ENCODE measurements at regions not wholly inside any gene's neighbourhood (a gene's known extent, or its start where the extent isn't known, plus 50 kb on each side); places are given as distances from the start of the nearest gene placed in this dataset.
A peak's percentile ranks its signal among the peaks of the same experiment; 100 is the strongest.

DNA sequence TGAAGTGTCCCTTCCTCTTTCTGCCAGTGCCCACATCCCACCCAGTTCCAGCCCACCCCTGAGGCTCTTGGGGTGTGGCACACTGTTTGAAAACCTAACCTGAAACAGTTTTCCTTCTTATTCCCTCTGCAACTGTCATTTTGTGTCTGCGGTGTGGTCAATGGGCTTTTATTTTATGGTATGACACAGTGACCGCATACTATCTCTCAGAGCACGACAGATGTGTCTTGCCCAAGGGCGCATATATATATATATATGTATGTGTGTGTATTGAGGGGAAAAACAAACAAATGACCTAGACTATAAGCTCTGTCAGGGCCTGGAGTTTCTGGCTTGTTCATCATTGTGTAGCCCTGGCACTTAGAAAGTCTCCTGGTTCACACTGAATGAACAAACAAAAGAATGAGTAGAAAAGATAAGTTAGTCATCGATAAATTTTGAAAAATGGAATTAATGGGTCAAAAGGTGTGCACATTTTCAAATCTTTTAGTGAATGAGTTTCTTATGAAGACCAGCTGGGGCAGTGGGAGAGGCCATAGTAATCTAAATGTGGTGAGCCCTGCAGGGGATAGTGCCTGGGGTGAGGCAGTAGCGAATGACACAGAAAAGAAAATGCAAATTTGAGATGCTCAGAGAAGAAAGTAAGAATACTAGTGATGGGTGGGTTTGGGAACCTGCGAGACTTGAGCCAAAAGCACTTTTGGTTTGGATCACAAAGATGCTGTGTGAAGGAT, 198.4 kb downstream of the SNX10 start:
- no peak for DNase-seq

DNA sequence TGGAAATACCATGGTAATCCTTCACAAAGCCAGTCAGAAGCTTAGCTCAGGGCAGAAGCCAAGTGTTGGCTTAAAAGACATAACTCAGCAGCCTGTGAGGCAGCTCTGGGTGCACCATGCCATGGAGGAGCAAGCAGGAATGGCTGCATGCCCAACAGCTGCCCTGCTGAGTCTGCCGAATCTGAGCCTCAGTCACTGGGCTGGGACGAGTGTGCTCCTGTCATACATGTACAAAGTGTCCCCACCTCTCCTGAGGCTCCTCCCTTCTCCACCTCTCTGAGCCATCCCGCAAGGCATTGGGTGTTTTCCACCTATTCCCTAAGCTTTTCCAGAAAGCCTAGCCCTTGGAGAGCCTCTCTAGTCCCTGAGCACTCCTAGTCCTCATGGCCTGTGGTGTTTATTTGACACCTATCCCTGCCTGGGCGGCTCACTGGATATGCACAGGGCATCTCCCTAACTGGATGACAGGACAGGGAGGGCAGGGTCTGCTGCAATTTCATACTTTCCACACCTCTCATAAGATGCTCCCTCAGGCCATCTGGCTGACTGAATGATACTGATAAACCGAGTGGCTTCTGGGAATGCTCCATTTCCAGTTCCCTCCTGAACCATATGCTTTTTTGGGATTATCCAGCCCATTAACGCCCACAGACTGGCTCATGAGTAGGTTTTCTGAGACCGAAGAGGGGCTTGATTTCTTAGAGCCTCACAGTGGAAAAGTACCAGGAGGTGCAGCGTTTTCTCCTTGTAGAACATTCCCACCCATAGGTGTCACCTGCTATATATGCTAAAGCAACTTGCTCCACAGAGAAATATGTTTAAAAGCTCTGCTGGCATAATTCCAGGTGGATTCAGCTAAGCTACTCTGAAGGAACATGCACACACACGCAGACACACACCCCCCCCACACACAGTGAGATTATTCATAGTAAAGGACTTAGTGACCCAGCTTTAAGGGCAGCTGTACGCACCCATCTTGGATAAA, 199.3 kb downstream of the SNX10 start:
- no peak for DNase-seq

DNA sequence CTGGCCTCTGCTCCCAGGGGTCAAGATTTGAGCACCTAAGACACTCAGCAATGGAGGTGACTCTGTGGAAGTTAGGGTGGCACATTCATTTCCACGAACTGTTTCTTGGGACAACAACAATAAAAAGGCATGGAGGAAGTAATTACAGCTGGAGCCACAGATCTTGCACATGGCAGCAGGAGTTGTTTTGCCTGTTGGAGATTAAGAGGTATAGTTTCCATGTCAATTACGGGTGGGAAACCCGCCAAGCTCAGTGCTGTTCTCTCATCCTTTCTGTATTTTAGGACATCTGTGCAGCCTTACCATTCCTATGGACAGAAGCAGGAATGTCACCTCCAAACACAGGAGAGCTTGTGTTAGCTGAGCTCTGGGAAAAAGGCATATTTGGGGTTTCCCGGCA, 201.2 kb downstream of the SNX10 start:
- DNase-seq, result no peak

GRCh38 chr7:26493737-26494428, 202.2 kb downstream of the SNX10 start:
- no peak for DNase-seq

- no peak for DNase-seq
Observed at GRCh38 chr7:26495569-26495968, 203.9 kb downstream of the SNX10 start.

DNA sequence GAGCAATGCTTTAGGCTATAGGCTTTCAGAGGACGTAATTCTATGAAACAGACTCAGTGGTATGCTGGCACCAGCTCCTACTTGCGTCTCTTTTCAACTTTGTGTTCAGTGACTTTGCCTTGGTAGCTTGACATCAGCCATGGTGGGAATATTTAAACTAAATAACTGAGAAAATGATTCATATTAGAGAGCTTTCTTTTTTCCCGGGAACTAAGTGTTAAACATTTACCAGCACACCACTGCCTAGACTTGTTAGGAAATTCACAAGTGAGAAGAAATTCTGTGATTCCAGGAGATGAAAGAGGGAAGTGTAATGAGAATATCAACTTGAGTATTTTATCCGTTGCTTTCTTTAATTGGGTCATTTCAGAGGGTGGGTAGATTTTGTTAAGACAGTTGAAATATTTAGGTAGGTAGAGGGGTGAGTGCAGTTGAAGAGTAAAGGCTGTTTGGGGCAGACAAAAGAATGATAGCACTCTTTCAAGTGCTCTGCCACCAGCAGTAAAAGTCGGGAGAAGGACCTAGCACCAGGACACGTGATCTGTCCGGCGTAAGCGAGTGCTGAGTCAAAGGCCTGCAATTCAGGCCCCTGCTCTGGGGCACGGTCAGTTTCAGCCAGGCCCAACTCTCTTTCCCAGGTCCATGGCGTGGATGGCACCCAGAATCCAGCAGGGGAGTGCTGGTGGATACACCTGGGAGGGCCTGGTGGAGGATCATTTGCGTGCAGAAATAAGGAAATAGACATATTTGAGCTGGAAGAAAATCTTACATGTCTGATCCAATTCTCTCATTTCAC, 206.3 kb downstream of the SNX10 start:
- DNase-seq, result no peak

DNA sequence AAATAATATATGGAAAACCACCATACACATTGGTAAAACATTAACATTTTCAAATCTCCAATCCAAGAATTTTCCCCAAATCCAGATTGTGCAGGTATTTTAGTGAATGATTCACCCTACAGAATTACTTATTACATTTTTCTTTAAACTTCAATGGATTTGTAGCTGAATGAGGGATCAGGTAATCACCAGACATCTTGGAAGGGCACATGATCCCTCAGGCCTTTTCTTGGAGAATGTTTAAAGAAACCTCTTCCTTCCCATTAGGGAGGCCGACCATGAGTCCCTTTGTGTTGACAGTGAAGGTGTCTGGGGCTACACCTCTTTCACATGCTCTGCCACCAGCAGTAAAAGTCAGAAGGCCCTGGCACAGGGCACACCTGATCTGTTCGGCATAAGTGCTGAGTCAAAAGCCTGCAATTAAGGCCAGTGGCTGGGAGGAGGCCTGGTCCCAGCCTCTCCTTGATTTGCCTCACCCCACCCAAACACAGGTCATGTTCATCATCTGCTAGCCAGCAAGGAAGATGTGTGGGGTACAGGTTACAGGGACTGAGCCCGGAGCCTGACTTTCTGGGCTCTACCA, 207.7 kb downstream of the SNX10 start:
- no peak for DNase-seq

- peak; percentile 67 for DNase-seq
Observed at GRCh38 chr7:26500749-26501352, 209.2 kb downstream of the SNX10 start.

- DNase-seq, result no peak
Observed at GRCh38 chr7:26504411-26505120, 212.9 kb downstream of the SNX10 start.

DNA sequence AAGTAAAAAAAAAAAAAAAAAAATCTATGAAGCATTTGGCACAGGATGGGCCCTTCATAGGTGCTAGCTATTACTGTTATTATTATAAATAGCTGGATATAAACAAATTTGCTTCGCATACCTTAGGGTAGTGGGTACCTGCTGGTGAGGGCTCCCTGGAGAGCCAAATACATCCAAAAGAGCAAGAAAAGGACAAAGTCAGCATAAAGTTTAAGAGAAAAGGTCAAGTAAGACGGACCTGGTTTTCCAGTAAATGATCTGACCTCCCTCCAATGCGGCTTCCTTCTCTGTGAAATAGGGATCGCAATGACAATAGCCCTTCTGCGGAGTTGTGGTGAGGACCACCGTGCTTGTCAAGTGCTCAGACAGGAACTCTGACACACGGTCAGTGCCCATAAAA, 214.5 kb downstream of the SNX10 start:
- no peak for DNase-seq

- DNase-seq, result peak; percentile 25
Observed at GRCh38 chr7:26507108-26507987, 215.7 kb downstream of the SNX10 start.

- DNase-seq, result no peak
Observed at GRCh38 chr7:26508481-26508880, 216.8 kb downstream of the SNX10 start.

- DNase-seq, result no peak
Observed at GRCh38 chr7:26508917-26509316, 217.3 kb downstream of the SNX10 start.

- DNase-seq, result no peak
Observed at GRCh38 chr7:26510231-26510957, 218.7 kb downstream of the SNX10 start.

- DNase-seq, result no peak
Observed at GRCh38 chr7:26511866-26512265, 220.2 kb downstream of the SNX10 start.

- DNase-seq, result no peak
Observed at GRCh38 chr7:26512737-26513136, 221.1 kb downstream of the SNX10 start.

GRCh38 chr7:26513948-26514347, 222.3 kb downstream of the SNX10 start:
- no peak for DNase-seq

- DNase-seq, result no peak
Observed at GRCh38 chr7:26514633-26515032, 223.0 kb downstream of the SNX10 start.

GRCh38 chr7:26515314-26515842, 223.7 kb downstream of the SNX10 start:
- DNase-seq, result no peak

Measured in dermis blood vessel endothelial cell (primary cell).